Inferior parietal cortex (tissue), 1 donor: ENCODE measurements at regions not wholly inside any gene's neighbourhood (a gene's known extent, or its start where the extent isn't known, plus 50 kb on each side); places are given as distances from the start of the nearest gene placed in this dataset.

Source experiments
- DNase-seq: peaks from one replicate; pipeline ENCODE4 v3.0.0-alpha.2; 2016; ENCODE audit errors: extremely low spot score

- peak; percentile 22 for DNase-seq
These were observed 195.9 kb downstream of the KDR start for GRCh38 chr4:54929459-54929858.

GRCh38 chr4:54924891-54925290 is 200.5 kb downstream of the KDR start:
- no peak for DNase-seq

GRCh38 chr4:54915276-54915675 is 210.1 kb downstream of the KDR start:
- DNase-seq, result no peak

GRCh38 chr4:54914781-54915180 is 210.6 kb downstream of the KDR start:
- DNase-seq, result no peak

- DNase-seq, result no peak
These were observed 211.5 kb downstream of the KDR start for GRCh38 chr4:54913751-54914526.

GRCh38 chr4:54912155-54912554 is 213.2 kb downstream of the KDR start:
- no peak for DNase-seq

- no peak for DNase-seq
These were observed 215.4 kb downstream of the KDR start for GRCh38 chr4:54909961-54910360.

GRCh38 chr4:54908763-54909162 is 216.6 kb downstream of the KDR start:
- DNase-seq, result no peak

- no peak for DNase-seq
These were observed 220.4 kb downstream of the KDR start for GRCh38 chr4:54904953-54905352.

- no peak for DNase-seq
These were observed 222.4 kb downstream of the KDR start for GRCh38 chr4:54902976-54903375.

GRCh38 chr4:54902271-54902670 is 223.1 kb downstream of the KDR start:
- DNase-seq, result no peak

- no peak for DNase-seq
These were observed 224.2 kb downstream of the KDR start for GRCh38 chr4:54901202-54901601.

- DNase-seq, result no peak
These were observed 226.6 kb downstream of the KDR start for GRCh38 chr4:54898656-54899340.

- no peak for DNase-seq
These were observed 227.3 kb downstream of the KDR start for GRCh38 chr4:54898056-54898562.

- no peak for DNase-seq
These were observed 227.8 kb downstream of the KDR start for GRCh38 chr4:54897590-54897989.

- DNase-seq, result no peak
These were observed 224.9 kb downstream of the KIT start for GRCh38 chr4:54882616-54883015.

- DNase-seq, result no peak
These were observed 221.8 kb downstream of the KIT start for GRCh38 chr4:54879576-54879975.

GRCh38 chr4:54877006-54877405 is 219.2 kb downstream of the KIT start:
- DNase-seq, result no peak

- DNase-seq, result no peak
These were observed 214.5 kb downstream of the KIT start for GRCh38 chr4:54872261-54872660.

- DNase-seq, result no peak
These were observed 206.0 kb downstream of the KIT start for GRCh38 chr4:54863571-54864255.

- no peak for DNase-seq
These were observed 203.4 kb downstream of the KIT start for GRCh38 chr4:54861201-54861600.

GRCh38 chr4:54855191-54855854 is 197.6 kb downstream of the KIT start:
- DNase-seq, result no peak
